ENCODE measurements at regions not wholly inside any gene's neighbourhood (a gene's known extent, or its start where the extent isn't known, plus 50 kb on each side); places are given as distances from the start of the nearest gene placed in this dataset.

DNA sequence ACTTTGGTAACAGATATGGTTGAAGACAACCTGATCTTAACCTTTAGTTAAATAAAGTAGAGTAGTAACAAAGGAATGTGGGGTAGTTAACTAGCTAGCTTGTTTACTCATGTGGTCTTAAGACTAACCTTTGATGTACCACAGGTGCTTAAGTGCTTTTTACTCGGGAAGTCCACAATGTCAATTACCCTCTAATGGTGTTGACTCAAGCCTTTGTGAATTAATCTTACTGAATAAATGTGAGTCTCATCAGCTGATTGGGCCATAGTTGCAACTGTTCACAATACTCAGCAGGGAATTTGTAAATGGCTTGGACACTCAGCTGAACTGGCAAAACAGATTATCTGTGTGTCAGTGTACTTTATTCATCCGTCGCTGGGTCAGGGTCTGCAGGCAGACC is 119.0 kb upstream of the UGT8 start:
- H3K27ac Mint-ChIP-seq = no peak overlapping the region
- no peaks in the 10 kb centered on the region for H3K36me3 Mint-ChIP-seq (ENCODE audit: low read depth)
- DNase-seq (ENCODE audit: low spot score) = no peak
- no peaks in the 10 kb centered on the region for H3K4me1 Mint-ChIP-seq (ENCODE audit: low read depth)
- no peaks in the 10 kb centered on the region for H3K9me3 Mint-ChIP-seq
- no peaks in the 10 kb centered on the region for H3K27me3 Mint-ChIP-seq (ENCODE audit: low read depth)
- H3K4me3 Mint-ChIP-seq = no peak overlapping the region

DNA sequence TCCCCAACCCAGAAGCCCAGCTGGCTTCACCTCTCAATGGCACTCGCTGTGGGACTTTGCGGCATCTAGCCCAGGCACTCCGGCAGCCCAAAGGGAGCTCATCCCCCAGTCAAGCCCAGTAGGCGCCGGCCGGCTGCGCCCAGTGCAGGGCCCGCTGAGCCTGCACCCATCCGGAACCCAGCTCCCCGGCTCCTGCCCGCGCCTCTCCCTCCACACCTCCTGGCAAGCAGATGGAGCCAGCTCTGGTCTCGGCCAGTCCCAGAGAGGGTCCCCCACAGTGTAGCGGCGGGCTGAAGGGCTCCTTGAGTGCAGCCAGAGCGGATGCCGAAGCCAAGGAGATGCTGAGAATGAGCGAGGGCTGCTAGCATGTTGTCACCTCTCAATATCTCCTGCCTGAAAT is 116.8 kb upstream of the UGT8 start:
- no peak overlapping the region for H3K4me3 Mint-ChIP-seq

DNA sequence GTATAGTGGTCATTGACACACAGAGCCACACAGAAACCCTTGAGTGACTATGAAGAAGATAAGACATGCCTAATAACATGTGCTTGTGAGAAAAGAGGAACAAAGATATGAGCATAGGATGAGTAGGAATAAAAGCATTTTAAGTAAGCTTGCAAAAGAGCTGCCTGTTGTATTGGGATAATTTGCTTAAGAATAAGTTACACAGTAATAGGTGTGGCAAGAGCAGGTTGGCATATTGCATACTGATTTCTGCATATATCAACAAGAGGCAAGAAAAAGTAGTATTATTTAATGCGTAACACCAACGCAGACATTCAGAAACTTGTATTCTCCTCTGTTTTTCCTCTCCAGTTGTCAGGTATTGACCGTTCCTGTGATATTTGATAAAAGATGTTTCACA is 111.5 kb upstream of the UGT8 start:
- H3K27me3 Mint-ChIP-seq (ENCODE audit: low read depth) = no peaks in the 10 kb centered on the region
- H3K9me3 Mint-ChIP-seq = no peaks in the 10 kb centered on the region
- no peak overlapping the region for H3K4me3 Mint-ChIP-seq
- no peaks in the 10 kb centered on the region for H3K36me3 Mint-ChIP-seq (ENCODE audit: low read depth)
- DNase-seq (ENCODE audit: low spot score) = no peak
- H3K4me1 Mint-ChIP-seq (ENCODE audit: low read depth) = no peaks in the 10 kb centered on the region
- no peak overlapping the region for H3K27ac Mint-ChIP-seq

More for the DNA sequence above, 116.8 kb upstream of the UGT8 start:
- DNase-seq (ENCODE audit: low spot score) = no peak
- no peak overlapping the region for H3K27ac Mint-ChIP-seq
- H3K36me3 Mint-ChIP-seq (ENCODE audit: low read depth) = no peaks in the 10 kb centered on the region
- no peaks in the 10 kb centered on the region for H3K9me3 Mint-ChIP-seq
- H3K4me1 Mint-ChIP-seq (ENCODE audit: low read depth) = no peaks in the 10 kb centered on the region
- H3K27me3 Mint-ChIP-seq (ENCODE audit: low read depth) = no peaks in the 10 kb centered on the region

DNA sequence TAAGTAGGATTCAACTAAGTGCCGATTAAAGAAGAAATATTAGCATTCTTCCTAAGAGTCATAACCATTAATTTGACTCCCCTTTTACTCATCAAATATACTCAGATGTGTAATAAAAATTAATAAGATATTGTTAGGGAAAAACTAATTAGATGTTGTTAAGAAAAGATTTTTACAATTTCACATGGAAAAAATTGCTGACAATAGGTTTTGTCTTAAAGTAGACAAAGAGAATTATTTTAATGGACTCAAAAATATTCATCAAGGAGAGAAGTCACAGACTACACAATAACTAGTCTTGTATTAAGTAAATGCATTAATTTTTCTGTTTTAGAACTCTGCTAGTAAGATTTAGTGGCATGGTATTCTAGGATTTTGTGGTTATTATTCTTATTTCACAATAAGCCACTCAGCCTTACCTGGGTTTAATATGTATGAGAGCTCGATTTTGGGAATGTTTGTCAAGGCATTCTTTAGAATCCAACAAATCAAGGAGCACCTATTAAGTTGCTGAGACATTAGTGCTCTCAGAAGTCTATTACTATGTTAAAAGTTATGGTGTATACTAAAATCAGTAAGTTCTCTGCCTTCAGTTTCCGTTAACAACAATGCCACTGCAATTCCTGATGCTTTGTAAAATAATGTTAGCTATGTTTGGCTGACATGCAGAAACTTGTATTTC is 110.2 kb upstream of the UGT8 start:
- no peaks in the 10 kb centered on the region for H3K4me1 Mint-ChIP-seq (ENCODE audit: low read depth)
- H3K4me3 Mint-ChIP-seq = no peak overlapping the region

DNA sequence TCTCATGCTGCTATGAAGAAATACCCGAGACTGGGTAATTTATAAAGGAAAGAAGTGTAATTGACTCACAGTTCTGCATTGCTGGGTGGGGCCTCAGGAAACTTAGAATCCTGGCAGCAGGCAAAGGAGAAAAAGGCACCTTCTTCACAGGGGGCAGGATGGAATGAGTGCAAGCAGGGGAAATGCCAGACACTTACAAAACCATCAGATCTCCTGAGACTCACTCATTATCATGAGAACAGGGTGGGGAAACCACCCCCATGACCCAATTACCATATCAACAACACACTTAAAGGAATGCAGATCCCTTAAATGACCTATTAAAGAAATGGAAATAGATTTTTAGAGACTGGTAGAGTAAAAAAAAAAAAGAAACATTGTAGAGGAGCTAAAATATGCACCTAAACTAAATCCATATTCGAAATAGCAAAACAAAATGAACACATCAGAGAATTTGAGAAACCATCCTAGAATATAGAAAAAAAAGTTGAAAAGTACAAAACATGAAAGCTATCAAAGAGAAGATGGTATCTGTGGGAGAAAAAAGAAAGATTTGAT is 104.3 kb upstream of the UGT8 start:
- no peak for DNase-seq (ENCODE audit: low spot score)
- Mint-ChIP-seq H3K9me3 (no peaks in the 10 kb centered on the region), H3K27ac (no peak overlapping the region), H3K36me3 (ENCODE audit: low read depth) (no peaks in the 10 kb centered on the region), H3K4me1 (ENCODE audit: low read depth) (no peaks in the 10 kb centered on the region), H3K4me3 (no peak overlapping the region), H3K27me3 (ENCODE audit: low read depth) (no peaks in the 10 kb centered on the region)

More for the DNA sequence above, 110.2 kb upstream of the UGT8 start:
- Mint-ChIP-seq H3K9me3 (no peaks in the 10 kb centered on the region), H3K27me3 (ENCODE audit: low read depth) (no peaks in the 10 kb centered on the region), H3K36me3 (ENCODE audit: low read depth) (no peaks in the 10 kb centered on the region), H3K27ac (no peak overlapping the region)
- DNase-seq (ENCODE audit: low spot score) = no peak

DNA sequence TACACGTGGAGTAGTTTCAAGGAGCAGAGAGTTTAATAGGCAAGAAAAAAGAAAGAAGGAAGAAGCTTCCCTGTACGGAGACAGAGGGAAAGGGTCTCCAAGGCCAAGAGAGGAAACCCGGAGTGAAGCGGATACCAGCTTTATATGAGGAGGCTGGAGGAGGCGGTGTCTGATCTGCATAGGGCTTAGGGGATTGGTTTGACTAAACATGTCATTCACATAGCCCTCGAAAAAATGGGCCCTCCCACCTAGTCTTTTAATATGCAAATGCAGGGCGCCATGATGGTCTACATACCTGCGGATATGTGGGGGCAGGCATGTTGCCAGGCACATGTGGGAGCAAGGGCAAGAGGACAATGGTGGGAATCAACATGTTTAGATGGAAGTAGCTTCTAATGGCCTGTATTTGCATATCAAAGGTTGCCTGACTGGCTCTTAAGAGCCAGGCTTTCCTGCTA is 103.1 kb upstream of the UGT8 start:
- Mint-ChIP-seq H3K36me3 (ENCODE audit: low read depth) (no peaks in the 10 kb centered on the region), H3K9me3 (no peaks in the 10 kb centered on the region), H3K4me1 (ENCODE audit: low read depth) (no peaks in the 10 kb centered on the region), H3K4me3 (no peak overlapping the region), H3K27me3 (ENCODE audit: low read depth) (no peaks in the 10 kb centered on the region), H3K27ac (no peak overlapping the region)
- DNase-seq (ENCODE audit: low spot score) = no peak

DNA sequence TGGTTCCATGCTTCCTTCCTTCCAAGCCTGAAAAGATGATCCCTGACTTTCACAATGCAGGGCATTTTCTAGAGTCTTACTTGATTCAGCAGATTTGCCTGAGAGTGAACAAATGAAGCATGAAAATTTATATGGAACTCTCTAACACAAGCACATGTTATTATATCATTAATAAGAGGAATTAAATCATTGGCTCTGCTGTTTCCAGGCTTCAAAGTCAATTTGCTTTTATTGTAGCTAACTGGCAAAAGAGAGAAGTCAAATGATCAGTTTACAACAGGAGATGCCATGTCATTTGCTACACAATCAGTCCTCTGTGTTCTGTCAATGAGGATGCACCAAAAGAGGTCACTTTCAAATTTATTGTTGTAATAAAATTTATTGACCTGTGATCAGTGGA is 101.5 kb upstream of the UGT8 start:
- Mint-ChIP-seq H3K4me1 (ENCODE audit: low read depth) (no peaks in the 10 kb centered on the region), H3K4me3 (no peak overlapping the region), H3K36me3 (ENCODE audit: low read depth) (no peaks in the 10 kb centered on the region), H3K27ac (no peak overlapping the region), H3K9me3 (no peaks in the 10 kb centered on the region), H3K27me3 (ENCODE audit: low read depth) (no peaks in the 10 kb centered on the region)
- DNase-seq (ENCODE audit: low spot score) = no peak

DNA sequence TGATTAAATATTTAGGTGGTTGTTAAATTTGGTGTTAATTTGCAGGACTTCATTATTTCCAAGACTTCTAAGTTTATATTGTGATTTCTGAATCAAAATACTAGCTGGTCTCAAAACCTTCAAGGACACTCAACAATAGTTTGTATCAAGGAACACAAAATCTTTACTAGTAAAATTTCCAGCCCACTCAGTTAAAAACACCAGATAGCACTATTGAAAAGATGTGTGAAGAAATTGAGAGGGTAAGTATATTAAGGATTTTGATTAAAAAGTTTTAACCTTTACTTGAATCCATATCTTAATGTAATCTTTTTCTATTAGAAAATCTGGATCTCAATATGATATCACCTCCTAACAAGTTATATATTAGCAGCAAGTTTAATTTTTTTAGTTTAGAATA is 89.3 kb upstream of the UGT8 start:
- Mint-ChIP-seq H3K9me3 (no peaks in the 10 kb centered on the region), H3K27me3 (ENCODE audit: low read depth) (no peaks in the 10 kb centered on the region), H3K4me3 (no peak overlapping the region), H3K36me3 (ENCODE audit: low read depth) (no peaks in the 10 kb centered on the region), H3K27ac (no peak overlapping the region), H3K4me1 (ENCODE audit: low read depth) (no peaks in the 10 kb centered on the region)
- DNase-seq (ENCODE audit: low spot score) = no peak

DNA sequence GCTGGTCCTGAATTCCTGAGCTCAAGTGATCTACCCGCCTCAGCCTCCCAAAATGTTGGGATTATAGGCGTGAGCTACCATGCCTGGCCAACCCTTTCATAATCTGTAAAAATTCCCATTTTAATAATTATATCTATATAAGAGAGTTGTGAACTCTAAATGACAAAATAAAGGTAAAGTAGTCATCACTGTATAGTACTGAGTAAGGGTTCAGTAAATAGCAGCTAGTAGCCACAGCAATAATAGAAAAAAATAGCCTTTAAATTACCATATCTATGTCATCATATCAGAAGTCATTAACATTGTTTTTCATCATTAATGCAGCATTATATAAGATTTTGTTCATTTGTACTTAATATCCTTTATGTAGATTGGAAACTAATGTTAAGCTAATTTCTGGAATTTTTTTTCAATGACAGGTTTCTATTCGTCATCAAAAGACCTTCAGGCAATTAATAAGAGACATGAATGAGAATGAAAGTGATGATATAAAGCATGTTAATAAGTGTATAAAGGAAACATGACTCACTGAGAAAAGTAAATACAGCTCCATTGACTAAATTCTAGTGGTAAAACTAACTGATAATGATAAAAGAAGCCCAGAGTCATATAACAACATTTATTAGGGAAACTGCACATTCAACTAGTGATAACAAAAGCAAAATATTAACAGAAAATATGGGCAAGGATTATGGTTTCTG is 85.9 kb upstream of the UGT8 start:
- no peaks in the 10 kb centered on the region for H3K36me3 Mint-ChIP-seq (ENCODE audit: low read depth)
- H3K4me1 Mint-ChIP-seq (ENCODE audit: low read depth) = no peaks in the 10 kb centered on the region
- H3K27me3 Mint-ChIP-seq (ENCODE audit: low read depth) = no peaks in the 10 kb centered on the region
- no peak overlapping the region for H3K4me3 Mint-ChIP-seq
- H3K27ac Mint-ChIP-seq = no peak overlapping the region
- no peak for DNase-seq (ENCODE audit: low spot score)
- no peaks in the 10 kb centered on the region for H3K9me3 Mint-ChIP-seq

DNA sequence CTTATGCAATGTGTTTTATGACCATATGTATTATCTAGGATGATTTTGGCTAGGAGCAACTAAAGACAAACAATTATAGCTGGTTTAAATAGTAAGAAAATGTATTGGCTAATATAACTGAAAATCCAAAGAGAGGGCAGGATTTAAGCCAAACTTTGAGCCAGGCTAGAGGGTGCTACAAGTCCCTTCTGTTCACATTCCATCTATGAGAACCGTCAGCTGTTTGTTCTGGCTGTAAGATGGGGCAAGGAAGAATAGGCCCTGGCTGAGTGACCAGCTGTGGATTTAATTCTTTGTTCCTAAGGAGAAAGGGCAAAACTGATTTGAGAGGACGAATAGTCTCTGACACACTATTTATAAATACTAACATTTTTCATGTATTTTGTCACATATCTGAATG is 79.2 kb upstream of the UGT8 start:
- Mint-ChIP-seq H3K4me1 (ENCODE audit: low read depth) (no peaks in the 10 kb centered on the region), H3K36me3 (ENCODE audit: low read depth) (no peaks in the 10 kb centered on the region), H3K27ac (no peak overlapping the region), H3K27me3 (ENCODE audit: low read depth) (no peaks in the 10 kb centered on the region), H3K4me3 (no peak overlapping the region), H3K9me3 (peaks cover 13% of the 10 kb centered on the region)
- no peak for DNase-seq (ENCODE audit: low spot score)

DNA sequence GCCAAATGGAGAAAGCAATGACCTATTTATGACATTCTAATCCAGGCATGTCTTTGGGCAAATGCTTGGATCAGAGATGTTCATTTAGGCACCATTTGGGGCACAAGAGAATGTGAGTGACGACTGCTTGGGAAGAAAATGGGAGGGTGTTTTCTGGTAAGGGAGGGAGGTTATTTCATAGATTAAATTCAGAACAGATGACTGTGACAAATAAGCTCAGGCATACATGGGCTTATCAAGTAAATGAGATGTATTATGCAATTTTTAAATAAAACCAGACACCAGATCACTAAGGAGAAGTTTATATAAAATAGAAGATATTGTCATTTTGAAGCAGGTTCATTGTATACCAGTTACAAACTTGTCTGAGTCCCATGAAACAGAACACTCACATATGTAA is 71.4 kb upstream of the UGT8 start:
- Mint-ChIP-seq H3K9me3 (peaks cover 5% of the 10 kb centered on the region), H3K4me1 (ENCODE audit: low read depth) (no peaks in the 10 kb centered on the region), H3K27ac (no peak overlapping the region), H3K36me3 (ENCODE audit: low read depth) (no peaks in the 10 kb centered on the region), H3K27me3 (ENCODE audit: low read depth) (no peaks in the 10 kb centered on the region), H3K4me3 (no peak overlapping the region)
- DNase-seq (ENCODE audit: low spot score) = no peak

DNA sequence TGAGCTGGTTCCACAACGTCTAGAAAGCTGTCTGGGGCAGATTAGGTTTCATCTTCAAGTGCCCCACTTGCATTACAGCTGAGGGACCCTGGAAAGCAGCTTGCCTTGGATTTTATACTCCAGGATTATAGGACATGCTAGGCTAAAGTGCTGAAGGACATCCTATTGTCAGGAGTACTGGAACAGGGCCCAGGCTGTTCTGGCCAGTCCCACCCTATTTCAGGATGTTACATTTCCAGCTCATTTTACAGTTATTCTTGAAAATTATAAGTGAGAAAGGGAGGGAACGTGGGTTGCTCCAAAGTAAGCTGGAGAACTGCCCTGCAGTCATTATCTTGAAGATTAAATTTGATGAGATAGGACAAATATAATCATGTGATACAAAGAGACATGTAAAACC is 71.0 kb upstream of the UGT8 start:
- Mint-ChIP-seq H3K4me1 (ENCODE audit: low read depth) (no peaks in the 10 kb centered on the region), H3K9me3 (peaks cover 4% of the 10 kb centered on the region), H3K27ac (no peak overlapping the region), H3K36me3 (ENCODE audit: low read depth) (no peaks in the 10 kb centered on the region), H3K27me3 (ENCODE audit: low read depth) (no peaks in the 10 kb centered on the region), H3K4me3 (no peak overlapping the region)
- DNase-seq (ENCODE audit: low spot score) = no peak

DNA sequence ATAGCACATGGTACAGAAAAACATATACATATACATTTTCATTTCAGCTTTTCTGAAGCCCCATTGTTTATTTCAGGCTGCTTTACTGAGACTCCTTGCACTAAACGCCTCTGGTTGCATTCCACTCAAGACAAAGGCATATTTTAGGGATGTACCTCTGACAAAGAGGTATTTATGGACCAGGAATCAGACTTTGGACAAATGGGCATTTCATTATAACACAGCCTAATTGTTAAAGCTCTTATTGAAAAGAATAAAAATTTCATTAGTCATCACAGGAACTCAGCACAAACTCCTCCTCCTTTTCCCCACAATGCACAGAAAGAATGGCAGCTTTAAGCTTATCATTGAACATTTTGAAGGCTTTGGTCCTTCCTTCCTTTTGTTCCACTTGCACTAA is 62.9 kb upstream of the UGT8 start:
- no peaks in the 10 kb centered on the region for H3K36me3 Mint-ChIP-seq (ENCODE audit: low read depth)
- no peaks in the 10 kb centered on the region for H3K4me1 Mint-ChIP-seq (ENCODE audit: low read depth)
- no peaks in the 10 kb centered on the region for H3K27me3 Mint-ChIP-seq (ENCODE audit: low read depth)
- no peak overlapping the region for H3K27ac Mint-ChIP-seq
- no peak overlapping the region for H3K4me3 Mint-ChIP-seq
- DNase-seq (ENCODE audit: low spot score) = no peak
- H3K9me3 Mint-ChIP-seq = no peaks in the 10 kb centered on the region

DNA sequence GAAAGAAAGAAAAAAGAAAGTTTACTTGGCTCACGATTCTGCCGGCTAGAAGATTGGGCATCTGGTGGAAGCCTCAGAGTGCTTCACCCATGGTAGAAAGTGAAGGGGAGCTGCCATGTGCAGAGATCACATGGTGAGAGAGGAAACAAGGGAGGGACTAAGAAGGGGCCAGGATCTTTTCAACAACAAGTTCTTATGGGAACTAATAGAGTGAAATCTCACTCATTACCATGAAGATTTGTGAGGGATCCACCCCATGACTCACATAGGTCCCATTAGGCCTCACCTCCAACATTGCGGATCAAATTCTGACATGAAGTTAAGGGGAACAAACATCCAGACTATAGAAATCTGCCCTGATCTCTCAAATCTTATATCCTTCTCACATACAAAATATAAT is 61.3 kb upstream of the UGT8 start:
- Mint-ChIP-seq H3K4me3 (no peak overlapping the region), H3K4me1 (ENCODE audit: low read depth) (no peaks in the 10 kb centered on the region), H3K27me3 (ENCODE audit: low read depth) (no peaks in the 10 kb centered on the region), H3K9me3 (no peaks in the 10 kb centered on the region), H3K36me3 (ENCODE audit: low read depth) (no peaks in the 10 kb centered on the region), H3K27ac (no peak overlapping the region)
- DNase-seq (ENCODE audit: low spot score) = no peak

All from T-helper 2 cell treated with Interferon-gamma antibody and Interleukin-4, amounts not matched to agents 5 μg/mL and 100 μg/mL, for 36 hours (primary cell).